ENCODE measurements at regions not wholly inside any gene's neighbourhood (a gene's known extent, or its start where the extent isn't known, plus 50 kb on each side); places are given as distances from the start of the nearest gene placed in this dataset.
A peak's percentile ranks its signal among the peaks of the same experiment; 100 is the strongest.

DNA sequence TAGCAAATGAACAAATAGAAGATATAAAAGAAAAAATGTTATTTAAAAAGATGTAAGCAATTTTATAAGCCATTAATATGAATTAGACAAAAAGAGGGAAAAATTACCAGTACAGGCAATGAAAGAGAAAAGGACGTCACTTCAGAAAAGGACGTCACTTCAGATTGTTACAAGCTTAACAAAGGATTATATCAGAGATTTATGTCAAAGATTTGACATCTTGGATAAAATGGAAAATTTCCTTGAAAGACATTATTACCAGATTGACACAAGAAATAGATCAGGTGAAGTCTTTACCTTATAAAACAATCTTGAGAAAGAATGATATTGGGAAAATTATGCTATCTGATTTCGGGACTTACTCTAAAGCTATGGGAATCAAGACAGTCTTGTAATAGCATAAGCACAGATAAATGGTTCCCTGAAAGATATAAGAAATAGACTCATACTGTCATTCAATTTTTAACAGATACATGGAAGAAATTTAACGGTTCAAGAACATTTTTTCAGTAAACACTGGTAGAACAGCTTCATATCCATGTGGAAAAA lies 625.4 kb upstream of the EDIL3 start:
- TF ChIP-seq, protein P1, sequence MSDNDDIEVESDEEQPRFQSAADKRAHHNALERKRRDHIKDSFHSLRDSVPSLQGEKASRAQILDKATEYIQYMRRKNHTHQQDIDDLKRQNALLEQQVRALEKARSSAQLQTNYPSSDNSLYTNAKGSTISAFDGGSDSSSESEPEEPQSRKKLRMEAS (IDR thresholded peaks at IDR 0.05) = no peak
- TF ChIP-seq, protein P2, sequence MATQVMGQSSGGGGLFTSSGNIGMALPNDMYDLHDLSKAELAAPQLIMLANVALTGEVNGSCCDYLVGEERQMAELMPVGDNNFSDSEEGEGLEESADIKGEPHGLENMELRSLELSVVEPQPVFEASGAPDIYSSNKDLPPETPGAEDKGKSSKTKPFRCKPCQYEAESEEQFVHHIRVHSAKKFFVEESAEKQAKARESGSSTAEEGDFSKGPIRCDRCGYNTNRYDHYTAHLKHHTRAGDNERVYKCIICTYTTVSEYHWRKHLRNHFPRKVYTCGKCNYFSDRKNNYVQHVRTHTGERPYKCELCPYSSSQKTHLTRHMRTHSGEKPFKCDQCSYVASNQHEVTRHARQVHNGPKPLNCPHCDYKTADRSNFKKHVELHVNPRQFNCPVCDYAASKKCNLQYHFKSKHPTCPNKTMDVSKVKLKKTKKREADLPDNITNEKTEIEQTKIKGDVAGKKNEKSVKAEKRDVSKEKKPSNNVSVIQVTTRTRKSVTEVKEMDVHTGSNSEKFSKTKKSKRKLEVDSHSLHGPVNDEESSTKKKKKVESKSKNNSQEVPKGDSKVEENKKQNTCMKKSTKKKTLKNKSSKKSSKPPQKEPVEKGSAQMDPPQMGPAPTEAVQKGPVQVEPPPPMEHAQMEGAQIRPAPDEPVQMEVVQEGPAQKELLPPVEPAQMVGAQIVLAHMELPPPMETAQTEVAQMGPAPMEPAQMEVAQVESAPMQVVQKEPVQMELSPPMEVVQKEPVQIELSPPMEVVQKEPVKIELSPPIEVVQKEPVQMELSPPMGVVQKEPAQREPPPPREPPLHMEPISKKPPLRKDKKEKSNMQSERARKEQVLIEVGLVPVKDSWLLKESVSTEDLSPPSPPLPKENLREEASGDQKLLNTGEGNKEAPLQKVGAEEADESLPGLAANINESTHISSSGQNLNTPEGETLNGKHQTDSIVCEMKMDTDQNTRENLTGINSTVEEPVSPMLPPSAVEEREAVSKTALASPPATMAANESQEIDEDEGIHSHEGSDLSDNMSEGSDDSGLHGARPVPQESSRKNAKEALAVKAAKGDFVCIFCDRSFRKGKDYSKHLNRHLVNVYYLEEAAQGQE (IDR thresholded peaks at IDR 0.05; ENCODE audit: low read depth) = no peak
- TF ChIP-seq CREB1 (IDR thresholded peaks at IDR 0.05; ENCODE audit: low read depth) = no peak
- TF ChIP-seq TEAD4 (IDR thresholded peaks at IDR 0.05) = no peak
- no peak for TF ChIP-seq ZBTB7A (IDR thresholded peaks at IDR 0.05; ENCODE audit: low read depth)
- TF ChIP-seq NFIC (IDR thresholded peaks at IDR 0.05) = no peak
- no peak for TF ChIP-seq FOXM1 (IDR thresholded peaks at IDR 0.05; ENCODE audit: borderline replicate concordance, low read depth)
- no peak for TF ChIP-seq EGR1 (IDR thresholded peaks at IDR 0.05)
- no peak for TF ChIP-seq EP300 (IDR thresholded peaks at IDR 0.05; ENCODE audit: borderline replicate concordance)
- TF ChIP-seq YY1 (IDR thresholded peaks at IDR 0.05; ENCODE audit: low read depth) = no peak
- no peak for TF ChIP-seq RAD21 (IDR thresholded peaks at IDR 0.05; ENCODE audit: low read depth)
- TF ChIP-seq CEBPB (IDR thresholded peaks at IDR 0.05) = no peak
- no peak for TF ChIP-seq USF1 (IDR thresholded peaks at IDR 0.05)
- no peak for TF ChIP-seq TCF12 (IDR thresholded peaks at IDR 0.05; ENCODE audit: low read depth)
- TF ChIP-seq TAF1 (IDR thresholded peaks at IDR 0.05; ENCODE audit: low read depth) = no peak

DNA sequence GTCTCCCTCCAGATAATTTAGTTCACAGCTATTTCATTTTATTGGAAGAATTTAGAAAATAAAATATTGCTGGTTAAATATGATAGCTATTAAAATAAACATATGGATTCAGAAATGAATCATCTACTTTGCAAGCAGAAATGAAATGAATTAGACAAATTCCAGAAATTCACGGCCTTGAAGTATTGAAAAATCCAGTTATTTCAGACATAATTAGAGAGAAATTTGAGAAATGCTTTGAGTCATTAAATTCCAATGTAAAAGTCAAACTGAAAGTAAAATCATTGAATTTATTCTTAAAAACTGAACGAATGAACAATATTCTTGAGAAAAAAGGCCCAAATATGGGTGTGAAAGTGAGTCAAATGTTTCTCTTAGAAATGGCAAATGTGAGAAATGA lies 632.6 kb upstream of the EDIL3 start:
- TF ChIP-seq USF1 (IDR thresholded peaks at IDR 0.05) = no peak
- no peak for TF ChIP-seq NFIC (IDR thresholded peaks at IDR 0.05)
- TF ChIP-seq FOXM1 (IDR thresholded peaks at IDR 0.05; ENCODE audit: borderline replicate concordance, low read depth) = no peak
- TF ChIP-seq, protein P2 (IDR thresholded peaks at IDR 0.05; ENCODE audit: low read depth) = no peak
- TF ChIP-seq ZBTB7A (IDR thresholded peaks at IDR 0.05; ENCODE audit: low read depth) = no peak

DNA sequence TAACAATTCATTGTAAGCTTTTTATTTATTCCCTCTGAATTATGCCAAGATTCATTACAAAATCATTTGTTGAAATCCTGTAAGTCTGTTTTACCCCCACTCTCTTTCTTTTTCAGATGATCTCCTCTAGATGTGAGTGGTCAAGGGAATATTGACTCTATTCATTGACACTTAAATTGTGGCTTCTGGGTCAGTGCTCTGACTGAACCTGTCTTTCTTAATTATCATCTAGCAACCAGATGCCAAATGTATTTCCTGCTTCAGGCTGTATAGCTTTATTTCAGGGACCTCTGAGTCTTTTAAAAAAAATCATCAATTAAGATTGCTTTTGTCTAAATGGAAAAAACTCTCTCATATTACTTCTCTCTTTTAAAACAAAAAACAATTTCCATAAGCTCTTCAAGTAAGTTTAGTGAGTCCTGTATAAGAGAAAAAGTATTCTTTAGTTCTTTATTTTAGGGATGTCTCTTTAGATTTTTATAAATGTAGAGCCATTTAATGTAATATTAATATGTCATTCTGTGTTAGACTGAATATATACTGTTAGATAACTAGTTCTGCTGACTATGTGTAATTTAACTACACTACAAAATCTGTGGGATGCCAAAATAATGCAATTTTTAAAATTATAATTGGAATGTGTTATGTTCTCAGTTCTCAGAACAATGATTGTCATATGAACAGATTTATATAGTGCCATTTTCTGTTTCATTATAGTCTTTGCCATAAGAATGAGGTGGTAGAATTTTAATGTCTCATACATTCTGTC lies 645.8 kb upstream of the EDIL3 start:
- TF ChIP-seq FOXM1 (IDR thresholded peaks at IDR 0.05; ENCODE audit: borderline replicate concordance, low read depth) (no peak), RAD21 (IDR thresholded peaks at IDR 0.05; ENCODE audit: low read depth) (no peak), YY1 (IDR thresholded peaks at IDR 0.05; ENCODE audit: low read depth) (no peak)

DNA sequence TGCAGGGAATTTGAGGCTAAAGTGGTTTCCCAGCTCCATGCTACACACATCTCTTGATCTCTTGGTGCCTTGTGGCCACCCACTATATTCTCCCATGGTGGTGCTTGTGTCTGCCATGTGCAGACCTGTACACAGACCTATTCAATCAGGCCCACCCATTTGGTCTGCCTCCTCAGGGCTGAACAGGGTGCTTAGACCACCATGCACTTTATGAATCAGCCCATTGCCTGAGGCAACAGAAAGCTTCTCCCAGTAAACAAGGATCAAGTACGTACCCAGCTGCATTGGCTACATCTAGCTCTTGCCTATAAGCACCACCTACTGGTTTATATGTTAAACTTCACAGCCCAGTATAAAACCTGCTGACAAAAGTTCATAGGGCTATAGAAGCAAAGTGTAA lies 664.3 kb upstream of the EDIL3 start:
- TF ChIP-seq FOXM1 (IDR thresholded peaks at IDR 0.05; ENCODE audit: borderline replicate concordance, low read depth) (no peak), RAD21 (IDR thresholded peaks at IDR 0.05; ENCODE audit: low read depth) (peak; percentile 47; the same call in 1 of the 2 replicates)
- TF ChIP-seq, protein P1 (IDR thresholded peaks at IDR 0.05) = no peak
- TF ChIP-seq, protein P2 (IDR thresholded peaks at IDR 0.05; ENCODE audit: low read depth) = no peak

DNA sequence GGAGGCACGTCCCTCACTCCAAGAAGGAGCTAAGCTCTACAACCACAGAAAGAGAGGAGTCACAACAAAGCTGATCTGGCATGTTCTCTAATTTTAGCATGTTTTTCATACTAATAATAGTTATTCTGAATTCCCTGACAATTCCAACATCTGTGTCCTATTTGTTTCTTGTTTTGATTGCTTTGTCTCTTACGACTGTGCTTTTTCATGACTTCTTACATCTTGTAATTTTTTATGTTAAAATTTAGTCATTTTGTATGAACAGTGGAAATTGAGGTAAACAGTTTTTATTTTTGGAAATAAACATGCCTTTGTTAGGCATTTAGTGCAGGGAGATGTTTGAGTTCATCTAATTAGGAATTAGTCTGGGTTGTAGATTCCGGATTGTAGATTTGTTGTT lies 668.1 kb upstream of the EDIL3 start:
- no peak for TF ChIP-seq RAD21 (IDR thresholded peaks at IDR 0.05; ENCODE audit: low read depth)
- no peak for TF ChIP-seq TAF1 (IDR thresholded peaks at IDR 0.05; ENCODE audit: low read depth)
- TF ChIP-seq YY1 (IDR thresholded peaks at IDR 0.05; ENCODE audit: low read depth) = no peak
- TF ChIP-seq CREB1 (IDR thresholded peaks at IDR 0.05; ENCODE audit: low read depth) = no peak
- TF ChIP-seq EGR1 (IDR thresholded peaks at IDR 0.05) = no peak
- no peak for TF ChIP-seq EP300 (IDR thresholded peaks at IDR 0.05; ENCODE audit: borderline replicate concordance)
- no peak for TF ChIP-seq TCF12 (IDR thresholded peaks at IDR 0.05; ENCODE audit: low read depth)
